ENCODE measurements at regions not wholly inside any gene's neighbourhood (a gene's known extent, or its start where the extent isn't known, plus 50 kb on each side); places are given as distances from the start of the nearest gene placed in this dataset.

DNA sequence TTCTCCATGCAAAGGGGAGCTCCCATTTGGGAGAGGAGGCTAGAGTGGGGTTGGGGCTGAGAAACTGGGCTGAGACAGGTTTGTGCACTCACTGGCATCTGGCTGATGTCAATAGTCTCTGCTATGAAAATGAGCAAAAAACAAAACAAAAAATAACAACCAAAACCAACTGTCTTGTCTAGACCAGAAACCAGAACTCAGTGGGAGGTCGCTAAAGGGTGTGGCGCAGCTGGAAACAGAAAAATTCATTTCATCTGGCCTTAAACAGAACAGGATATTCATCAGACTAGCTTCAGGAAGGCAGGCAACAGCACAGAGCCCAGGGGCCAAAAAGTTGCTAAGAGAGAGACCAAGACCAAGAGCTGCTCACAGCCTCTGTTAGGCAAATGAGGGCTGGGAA is 126.1 kb downstream of the THNSL2 start:
- H4K91ac ChIP-seq (replicated peaks; ENCODE audit: insufficient read length, low read length), result no peak overlapping the region
- H4K8ac ChIP-seq (ENCODE audit: extremely low read depth, insufficient read depth, low read length), result no peak overlapping the region
- H3K4ac ChIP-seq (replicated peaks; ENCODE audit: insufficient read length, low read depth, low read length), result no peak overlapping the region
- H2BK120ac ChIP-seq (replicated peaks; ENCODE audit: low read depth, low read length), result no peak overlapping the region
- no peaks in the 10 kb centered on the region for H3K36me3 ChIP-seq (ENCODE audit: control insufficient read depth in 2 of 4, insufficient read depth in 4 of 4, low read length in 3 of 4)
- TF ChIP-seq KDM5A (IDR thresholded peaks at IDR 0.05; ENCODE audit: low read length) (no peak), KDM4A (IDR thresholded peaks at IDR 0.05; ENCODE audit: low read depth, low read length, severe bottlenecking) (no peak), POU5F1 (IDR thresholded peaks at IDR 0.05; ENCODE audit: low read depth, low read length) (no peak), RAD21 (IDR thresholded peaks at IDR 0.05 in 1 of 2, conservative IDR thresholded peaks at IDR 0.05 in 1 of 2; ENCODE audit: low read depth in 2 of 2, low read length in 2 of 2) (no peak), TBP (IDR thresholded peaks at IDR 0.05; ENCODE audit: low read depth, low read length) (no peak), TCF12 (IDR thresholded peaks at IDR 0.05; ENCODE audit: low read depth, low read length) (no peak), RFX5 (IDR thresholded peaks at IDR 0.05; ENCODE audit: borderline replicate concordance, low read depth, low read length) (no peak), CBX8 (IDR thresholded peaks at IDR 0.05; ENCODE audit: borderline replicate concordance, low read depth, low read length) (no peak)
- H3K14ac ChIP-seq (ENCODE audit: insufficient read length), result no peak overlapping the region
- H3K79me1 ChIP-seq (ENCODE audit: low read depth, low read length), result no peaks in the 10 kb centered on the region
- FAIRE-seq (no peak), DNase-seq (ENCODE audit: low read depth in 1 of 2, low spot score in 2 of 2) (no peak)
- no peaks in the 10 kb centered on the region for H3K23me2 ChIP-seq (ENCODE audit: low read depth, low read length)
- no peak overlapping the region for H3K4me3 ChIP-seq (ENCODE audit: extremely low read depth in 1 of 4, insufficient read depth in 2 of 4, low read depth in 3 of 4, low read length in 4 of 4)
- no peak overlapping the region for H3K18ac ChIP-seq (ENCODE audit: extremely low read depth, low read length)
- ChIA-PET POLR2A (ENCODE audit: partially characterized antibody) (interaction anchor here (1.0 kb wide), 1 partner anchor 99 kb away, joined by 3 read pairs; no protein-coding TSS in a partner anchor), CTCF (ENCODE audit: partially characterized antibody) (interaction anchor here (0.7 to 1.8 kb wide), 4 partner anchors 24 to 376 kb away, joined by 3 to 9 read pairs (median 4); no protein-coding TSS in a partner anchor)
- H2BK15ac ChIP-seq (ENCODE audit: low read length), result no peak overlapping the region
- H4K5ac ChIP-seq (ENCODE audit: insufficient read length, low read depth, low read length), result no peak overlapping the region
- H2BK5ac ChIP-seq (ENCODE audit: low read depth, low read length), result no peak overlapping the region
- no peaks in the 10 kb centered on the region for H3K79me2 ChIP-seq (ENCODE audit: control insufficient read depth in 1 of 2, insufficient read depth in 2 of 2, low read length in 2 of 2)
- H3K56ac ChIP-seq (replicated peaks; ENCODE audit: insufficient read length, low read depth, low read length), result no peak overlapping the region
- no peak overlapping the region for H2AFZ ChIP-seq (ENCODE audit: low read length)
- H3K27ac ChIP-seq (ENCODE audit: low read depth, low read length), result no peak overlapping the region
- no peak overlapping the region for H2AK5ac ChIP-seq (ENCODE audit: low read depth, low read length)
- 87% methylated on average over 2 of the region's 2 CpGs; no CpG with 5 or more reads in 1 of the 2 experiments for WGBS, 2 experiments (ENCODE audit: extremely low coverage in 1 of 2, insufficient coverage in 1 of 2, insufficient read length in 1 of 2, insufficient replicate concordance in 2 of 2, low coverage in 1 of 2, low lambda C conversion rate in 2 of 2, missing lambda C conversion rate in 1 of 2)
- H3K4me2 ChIP-seq (ENCODE audit: insufficient read depth in 1 of 2, low read depth in 2 of 2, low read length in 2 of 2), result no peak overlapping the region
- no peak overlapping the region for H2BK12ac ChIP-seq (ENCODE audit: low read depth, low read length)
- H2BK20ac ChIP-seq (ENCODE audit: low read length), result no peak overlapping the region
- H3K4me1 ChIP-seq (replicated peaks in 1 of 4; ENCODE audit: control insufficient read depth in 3 of 4, insufficient read depth in 4 of 4, low read length in 3 of 4), result no peaks in the 10 kb centered on the region
- no peak overlapping the region for H3K23ac ChIP-seq (ENCODE audit: insufficient read length)
- H3K9me3 ChIP-seq (ENCODE audit: insufficient read depth in 2 of 2, low read depth in 1 of 2, low read length in 1 of 2), result 0 out of 4 replicates have a peak, but pooled peaks cover 0 to under 1% of the 10 kb centered on the region in 2 experiments
- H4K20me1 ChIP-seq (replicated peaks in 1 of 2; ENCODE audit: control insufficient read depth in 1 of 2, insufficient read depth in 2 of 2, low read length in 2 of 2), result no peaks in the 10 kb centered on the region
- H3K9ac ChIP-seq (replicated peaks in 1 of 4; ENCODE audit: extremely low read depth in 1 of 4, low read depth in 3 of 4, low read length in 3 of 4), result no peak overlapping the region
- H3K27me3 ChIP-seq (replicated peaks in 1 of 4; ENCODE audit: control insufficient read depth in 3 of 4, extremely low read depth in 1 of 4, insufficient read depth in 3 of 4, low read length in 3 of 4), result no peaks in the 10 kb centered on the region

Measured in H1 (cell line).